Adrenal gland (tissue), 9 donors: ENCODE measurements at regions not wholly inside any gene's neighbourhood (a gene's known extent, or its start where the extent isn't known, plus 50 kb on each side); places are given as distances from the start of the nearest gene placed in this dataset.

Source experiments
- DNase-seq, 7 donors: peaks; one replicate each; pipeline ENCODE4 v3.0.0-alpha.2; 2019 to 2020
- H3K27ac ChIP-seq, 5 donors: fragments of 200-600 bp; sonication (generic) in 4 of 5; 1 replicate in 3 of 5; 2 replicates in 2 of 5; pipeline versions ENCODE4 v1.5.1 to v1.8.0; 2016 to 2020; ENCODE audit warnings: mild to moderate bottlenecking in 1 of 5
- H3K27me3 ChIP-seq: fragments of 200-600 bp; 2 replicates; pipeline ENCODE4 v1.8.0; 2021
- H3K36me3 ChIP-seq, 2 donors: fragments of 200-600 bp; replicated peaks in 1 of 2; 1 replicate in 1 of 2; 2 replicates in 1 of 2; pipeline versions ENCODE4 v1.5.1 to v1.8.0; 2018 to 2022
- H3K4me1 ChIP-seq, 2 donors: fragments of 200-600 bp; replicated peaks in 1 of 2; 1 replicate in 1 of 2; 2 replicates in 1 of 2; pipeline versions ENCODE4 v1.5.1 to v1.8.0; 2018 to 2021
- H3K4me3 ChIP-seq, 4 donors: fragments of 200-600 bp; sonication (generic) in 3 of 4; one replicate each; pipeline ENCODE4 v1.5.1; 2016 to 2018
- H3K9me3 ChIP-seq, 3 donors: fragments of 200-600 bp; sonication (generic) in 1 of 3; replicated peaks in 1 of 3; 1 replicate in 2 of 3; 2 replicates in 1 of 3; pipeline versions ENCODE4 v1.5.1 to v1.8.0; 2016 to 2021
- CTCF ChIP-seq, 6 experiments: fragments of 450-650 bp in 4 of 6; fragments of 200-600 bp in 2 of 6; sonication (generic) in 1 of 6; IDR thresholded peaks; 1 replicate in 5 of 6; 2 replicates in 1 of 6; pipeline versions ENCODE4 v1.5.1 to v1.8.0; 2016 to 2021; ENCODE audit warnings: antibody characterized with exemption in 6 of 6, mild to moderate bottlenecking in 2 of 6, moderate library complexity in 1 of 6
- POLR2A ChIP-seq, 2 donors: fragments of 450-650 bp; IDR thresholded peaks; one replicate each; pipeline ENCODE4 v1.6.1; 2017; ENCODE audit warnings: antibody characterized with exemption in 2 of 2, mild to moderate bottlenecking in 2 of 2, moderate library complexity in 1 of 2
- WGBS, 4 donors: extraction: QIAGEN DNeasy Blood & Tissue Kit in 2 of 4; methylation state at CpG; one replicate each; pipeline versions ENCODE4 v1.1.5 to v1.1.7; 2013 to 2017; 5-methylcytosine and 5-hydroxymethylcytosine counted together
- intact Hi-C, 2 donors: fragments of 100-400 bp; cut with DNase I; formaldehyde crosslinking; loops; one replicate each; pipeline versions ENCODE4 v1.14.1 to v1.15.0; 2022 to 2023
- donor health status: healthy with polysubstance abuse.
- donor health status: Bipolar disorder and iron deficiency.
- donor health status: DM: yes; HTN: yes; CAD: no.
- donor health status: DM: no; HTN: no; CAD: no.
- donor health status: DM: no; HTN: no; CAD: no.

- TF ChIP-seq POLR2A (IDR thresholded peaks at IDR 0.05) = no peak
- peak in 1 of 6 experiments; percentile 4 for TF ChIP-seq CTCF (IDR thresholded peaks at IDR 0.05)
- H3K4me1 ChIP-seq = no peaks in the 10 kb centered on the region
- intact Hi-C loops = no loop called here
- no peak for DNase-seq
- 86 to 88% (median 87%) methylated on average over 6 of the region's 6 CpGs for WGBS, 4 donors
- no peaks in the 10 kb centered on the region for H3K9me3 ChIP-seq
- H3K4me3 ChIP-seq = no peak overlapping the region
- no peak overlapping the region for H3K27ac ChIP-seq
- H3K36me3 ChIP-seq = no peaks in the 10 kb centered on the region
- H3K27me3 ChIP-seq = no peaks in the 10 kb centered on the region
Measured at GRCh38 chr9:86893811-86894490, 53.4 kb downstream of the GAS1 start.

- Histone ChIP-seq H3K27me3 (no peaks in the 10 kb centered on the region), H3K9me3 (no peaks in the 10 kb centered on the region), H3K27ac (no peak overlapping the region), H3K36me3 (no peaks in the 10 kb centered on the region), H3K4me3 (no peak overlapping the region), H3K4me1 (no peaks in the 10 kb centered on the region)
- WGBS, 4 donors = 59 to 69% (median 60%) methylated on average over 3 of the region's 3 CpGs
- no peak for TF ChIP-seq CTCF (IDR thresholded peaks at IDR 0.05)
- no peak for TF ChIP-seq POLR2A (IDR thresholded peaks at IDR 0.05)
- intact Hi-C loops = no loop called here
- no peak for DNase-seq
Measured at GRCh38 chr9:86892576-86892975, 54.7 kb downstream of the GAS1 start.

- no peak for TF ChIP-seq CTCF (IDR thresholded peaks at IDR 0.05)
- no peak for TF ChIP-seq POLR2A (IDR thresholded peaks at IDR 0.05)
- Histone ChIP-seq H3K4me3 (no peak overlapping the region), H3K9me3 (no peaks in the 10 kb centered on the region), H3K27me3 (no peaks in the 10 kb centered on the region), H3K36me3 (no peaks in the 10 kb centered on the region), H3K4me1 (no peaks in the 10 kb centered on the region), H3K27ac (no peak overlapping the region)
- intact Hi-C loops = no loop called here
- 61 to 76% (median 68%) methylated on average over 4 of the region's 4 CpGs for WGBS, 4 donors
- DNase-seq = no peak
Measured at GRCh38 chr9:86891886-86892437, 55.3 kb downstream of the GAS1 start.

- no peak for DNase-seq
- TF ChIP-seq POLR2A (IDR thresholded peaks at IDR 0.05) (no peak), CTCF (IDR thresholded peaks at IDR 0.05) (no peak)
- 30 to 71% (median 56%) methylated on average over 3 of the region's 3 CpGs for WGBS, 4 donors
- no peaks in the 10 kb centered on the region for H3K36me3 ChIP-seq
- H3K27ac ChIP-seq = no peak overlapping the region
- intact Hi-C loops = no loop called here
- no peaks in the 10 kb centered on the region for H3K9me3 ChIP-seq
- H3K4me1 ChIP-seq = no peaks in the 10 kb centered on the region
- no peak overlapping the region for H3K4me3 ChIP-seq
- H3K27me3 ChIP-seq = no peaks in the 10 kb centered on the region
Measured at GRCh38 chr9:86891091-86891490, 56.2 kb downstream of the GAS1 start.
